ENCODE measurements at regions not wholly inside any gene's neighbourhood (a gene's known extent, or its start where the extent isn't known, plus 50 kb on each side); places are given as distances from the start of the nearest gene placed in this dataset.

GRCh38 chr6:82013561-82014530 lies 233.7 kb downstream of the IBTK start:
- Histone ChIP-seq H3K4me2 (ENCODE audit: low read length) (no peak overlapping the region), H3K9me3 (ENCODE audit: low read length) (no peaks in the 10 kb centered on the region), H2AFZ (ENCODE audit: low read length) (no peak overlapping the region), H3K79me2 (ENCODE audit: insufficient read depth, low read depth, low read length) (no peaks in the 10 kb centered on the region), H3K36me3 (ENCODE audit: insufficient read depth, low read length) (no peaks in the 10 kb centered on the region), H3K27ac (ENCODE audit: low read depth, low read length, poor library complexity, severe bottlenecking) (no peak overlapping the region), H4K20me1 (ENCODE audit: insufficient read depth, low read length) (no peaks in the 10 kb centered on the region), H3K4me1 (ENCODE audit: insufficient read depth, low read length, poor library complexity, severe bottlenecking) (no peaks in the 10 kb centered on the region), H3K9me2 (ENCODE audit: insufficient read depth, low read length) (no peaks in the 10 kb centered on the region), H3K4me3 (ENCODE audit: low read depth, low read length, poor library complexity, severe bottlenecking) (no peak overlapping the region)
- intact Hi-C loops (cut with micrococcal nuclease; ENCODE audit: unreplicated experiment): no loop called here
- no peak for TF ChIP-seq EZH2phosphoT487 (IDR thresholded peaks at IDR 0.05; ENCODE audit: borderline replicate concordance, low read depth, low read length)
- no peak for TF ChIP-seq CTCF (conservative IDR thresholded peaks at IDR 0.05; ENCODE audit: low read length)
- POLR2A ChIA-PET: no interaction called here
- no TSS peak for BruUV-seq (replicated peaks)
- no peak for DNase-seq (ENCODE audit: low spot score)
- CTCF ChIA-PET (ENCODE audit: unreplicated experiment): no interaction called here

DNA sequence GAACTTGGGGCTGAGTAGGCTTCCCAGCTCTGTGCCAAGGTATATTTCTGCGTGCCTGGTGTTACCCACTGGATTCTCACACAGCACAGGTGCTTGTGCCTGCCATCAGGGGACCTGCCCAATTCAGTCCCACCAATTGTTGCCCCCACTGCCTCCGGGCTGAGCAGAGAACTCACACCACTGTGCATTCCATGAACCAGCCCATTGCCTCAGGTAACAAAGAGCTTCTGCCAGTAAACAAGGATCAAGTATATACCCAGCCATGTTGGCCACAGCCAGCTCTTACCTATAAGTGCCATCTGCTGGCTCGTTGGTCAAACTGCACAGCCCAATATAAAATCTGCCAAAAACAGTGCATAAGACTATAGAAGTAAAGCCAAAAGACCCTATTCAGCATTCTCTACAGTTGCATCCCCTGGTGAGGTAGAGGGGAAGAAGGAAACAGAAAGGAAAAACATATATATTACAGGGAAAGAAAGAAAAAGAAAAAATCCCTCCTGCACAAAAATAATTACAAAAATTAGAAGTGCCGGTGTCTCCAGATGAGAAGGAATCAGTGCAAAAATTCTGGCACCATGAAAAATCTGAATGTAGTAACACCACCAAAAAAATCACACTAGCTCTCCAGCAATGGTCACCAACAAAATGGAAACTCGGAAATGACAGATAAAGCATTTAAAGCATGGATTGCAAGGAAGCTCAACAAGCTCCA lies 241.4 kb downstream of the IBTK start:
- POLR2A ChIA-PET: interaction anchor here (0.8 kb wide), 1 partner anchor 206 kb away, joined by 3 read pairs; no protein-coding TSS in a partner anchor
- H3K79me2 ChIP-seq (ENCODE audit: insufficient read depth, low read depth, low read length): no peaks in the 10 kb centered on the region
- H4K20me1 ChIP-seq (ENCODE audit: insufficient read depth, low read length): no peaks in the 10 kb centered on the region
- H3K36me3 ChIP-seq (ENCODE audit: insufficient read depth, low read length): no peaks in the 10 kb centered on the region
- no peak overlapping the region for H3K27ac ChIP-seq (ENCODE audit: low read depth, low read length, poor library complexity, severe bottlenecking)
- H3K4me1 ChIP-seq (ENCODE audit: insufficient read depth, low read length, poor library complexity, severe bottlenecking): no peaks in the 10 kb centered on the region
- TF ChIP-seq CTCF (conservative IDR thresholded peaks at IDR 0.05; ENCODE audit: low read length) (peak; percentile 74), EZH2phosphoT487 (IDR thresholded peaks at IDR 0.05; ENCODE audit: borderline replicate concordance, low read depth, low read length) (no peak)
- no peak overlapping the region for H3K4me3 ChIP-seq (ENCODE audit: low read depth, low read length, poor library complexity, severe bottlenecking)
- no TSS peak for BruUV-seq (replicated peaks)
- CTCF ChIA-PET (ENCODE audit: unreplicated experiment): no interaction called here
- intact Hi-C loops (cut with micrococcal nuclease; ENCODE audit: unreplicated experiment): no loop called here
- H3K4me2 ChIP-seq (ENCODE audit: low read length): no peak overlapping the region
- H2AFZ ChIP-seq (ENCODE audit: low read length): no peak overlapping the region
- no peaks in the 10 kb centered on the region for H3K9me2 ChIP-seq (ENCODE audit: insufficient read depth, low read length)
- peak; percentile 24 for DNase-seq (ENCODE audit: low spot score)
- no peaks in the 10 kb centered on the region for H3K9me3 ChIP-seq (ENCODE audit: low read length)

All from OCI-LY7 (cell line).